ENCODE measurements at regions not wholly inside any gene's neighbourhood (a gene's known extent, or its start where the extent isn't known, plus 50 kb on each side); places are given as distances from the start of the nearest gene placed in this dataset.

DNA sequence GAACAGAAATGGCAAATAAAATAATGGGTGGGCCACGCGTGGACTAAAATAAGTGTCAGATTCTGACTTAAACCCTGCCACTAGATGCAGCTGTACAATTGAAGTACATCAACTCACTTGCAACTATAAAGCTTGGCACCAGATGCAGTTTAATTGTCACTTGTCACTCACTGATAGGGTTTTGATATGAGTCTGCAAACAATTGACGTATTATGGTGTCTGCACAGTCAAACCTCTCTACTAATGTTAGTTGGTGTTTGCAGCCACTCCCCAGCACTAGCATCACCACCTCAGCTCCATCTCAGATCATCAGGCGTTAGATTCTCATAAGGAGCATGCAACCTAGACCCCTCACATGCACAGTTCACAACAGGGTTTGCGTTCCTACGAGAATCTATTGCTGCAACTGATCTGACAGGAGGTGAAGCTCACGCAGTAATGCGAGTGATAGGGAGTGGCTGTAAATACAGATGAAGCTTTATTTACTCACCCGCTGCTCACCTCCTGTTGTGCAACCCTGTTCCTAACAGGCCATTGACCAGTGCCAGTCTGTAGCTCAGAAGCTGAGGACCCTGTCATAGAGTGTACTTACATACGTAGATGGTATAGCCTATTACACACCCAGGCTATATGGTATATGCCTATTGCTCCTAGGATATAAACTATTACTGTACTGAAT lies 72.1 kb upstream of the SEMA6A start:
- ChIA-PET POLR2A (no interaction called here), CTCF (no interaction called here)
- Mint-ChIP-seq H3K9me3 (no peaks in the 10 kb centered on the region), H3K4me1 (ENCODE audit: low read depth) (no peaks in the 10 kb centered on the region), H3K36me3 (ENCODE audit: low read depth) (no peaks in the 10 kb centered on the region), H3K4me3 (no peak overlapping the region), H3K27me3 (no peaks in the 10 kb centered on the region), H3K27ac (no peak overlapping the region)
- no peak for ATAC-seq
- DNase-seq = no peak
- TF ChIP-seq, protein P1, sequence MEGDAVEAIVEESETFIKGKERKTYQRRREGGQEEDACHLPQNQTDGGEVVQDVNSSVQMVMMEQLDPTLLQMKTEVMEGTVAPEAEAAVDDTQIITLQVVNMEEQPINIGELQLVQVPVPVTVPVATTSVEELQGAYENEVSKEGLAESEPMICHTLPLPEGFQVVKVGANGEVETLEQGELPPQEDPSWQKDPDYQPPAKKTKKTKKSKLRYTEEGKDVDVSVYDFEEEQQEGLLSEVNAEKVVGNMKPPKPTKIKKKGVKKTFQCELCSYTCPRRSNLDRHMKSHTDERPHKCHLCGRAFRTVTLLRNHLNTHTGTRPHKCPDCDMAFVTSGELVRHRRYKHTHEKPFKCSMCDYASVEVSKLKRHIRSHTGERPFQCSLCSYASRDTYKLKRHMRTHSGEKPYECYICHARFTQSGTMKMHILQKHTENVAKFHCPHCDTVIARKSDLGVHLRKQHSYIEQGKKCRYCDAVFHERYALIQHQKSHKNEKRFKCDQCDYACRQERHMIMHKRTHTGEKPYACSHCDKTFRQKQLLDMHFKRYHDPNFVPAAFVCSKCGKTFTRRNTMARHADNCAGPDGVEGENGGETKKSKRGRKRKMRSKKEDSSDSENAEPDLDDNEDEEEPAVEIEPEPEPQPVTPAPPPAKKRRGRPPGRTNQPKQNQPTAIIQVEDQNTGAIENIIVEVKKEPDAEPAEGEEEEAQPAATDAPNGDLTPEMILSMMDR (IDR thresholded peaks at IDR 0.05) = no peak
- intact Hi-C loops (cut with micrococcal nuclease) = no loop called here

DNA sequence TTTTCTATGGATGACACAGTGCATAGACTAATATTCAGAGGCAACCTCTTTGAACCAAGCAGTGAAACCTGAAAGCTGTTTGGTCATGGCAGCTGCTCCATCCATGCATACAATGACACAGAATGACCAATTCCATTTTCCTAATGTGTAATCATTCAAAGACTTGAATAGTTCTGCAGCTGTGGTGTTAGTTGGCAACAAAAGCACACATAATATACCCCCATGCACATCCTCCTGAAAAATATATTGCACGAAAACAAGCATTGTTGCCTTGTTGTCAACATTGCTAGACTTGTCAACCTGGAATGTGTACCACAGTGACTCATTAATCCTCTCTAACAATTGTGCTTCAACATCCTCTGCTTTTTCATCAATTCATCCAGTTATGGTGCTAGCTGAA lies 71.0 kb upstream of the SEMA6A start:
- Mint-ChIP-seq H3K4me1 (ENCODE audit: low read depth) (no peaks in the 10 kb centered on the region), H3K4me3 (no peak overlapping the region), H3K27ac (no peak overlapping the region), H3K9me3 (no peaks in the 10 kb centered on the region), H3K36me3 (ENCODE audit: low read depth) (no peaks in the 10 kb centered on the region), H3K27me3 (no peaks in the 10 kb centered on the region)
- no peak for DNase-seq
- ChIA-PET POLR2A (no interaction called here), CTCF (no interaction called here)
- intact Hi-C loops (cut with micrococcal nuclease) = no loop called here
- no peak for ATAC-seq
- TF ChIP-seq, protein P1 (IDR thresholded peaks at IDR 0.05) = no peak

GRCh38 chr5:116640236-116640635 lies 65.6 kb upstream of the SEMA6A start:
- no peak overlapping the region for H3K4me3 Mint-ChIP-seq
- DNase-seq (no peak), ATAC-seq (no peak)
- CTCF ChIA-PET = no interaction called here
- no peaks in the 10 kb centered on the region for H3K36me3 Mint-ChIP-seq (ENCODE audit: low read depth)
- TF ChIP-seq, protein P1 (IDR thresholded peaks at IDR 0.05) = no peak
- intact Hi-C loops (cut with micrococcal nuclease) = no loop called here
- H3K9me3 Mint-ChIP-seq = no peaks in the 10 kb centered on the region
- peaks cover 3% of the 10 kb centered on the region for H3K27me3 Mint-ChIP-seq
- POLR2A ChIA-PET = no interaction called here
- H3K27ac Mint-ChIP-seq = no peak overlapping the region
- H3K4me1 Mint-ChIP-seq (ENCODE audit: low read depth) = no peaks in the 10 kb centered on the region

DNA sequence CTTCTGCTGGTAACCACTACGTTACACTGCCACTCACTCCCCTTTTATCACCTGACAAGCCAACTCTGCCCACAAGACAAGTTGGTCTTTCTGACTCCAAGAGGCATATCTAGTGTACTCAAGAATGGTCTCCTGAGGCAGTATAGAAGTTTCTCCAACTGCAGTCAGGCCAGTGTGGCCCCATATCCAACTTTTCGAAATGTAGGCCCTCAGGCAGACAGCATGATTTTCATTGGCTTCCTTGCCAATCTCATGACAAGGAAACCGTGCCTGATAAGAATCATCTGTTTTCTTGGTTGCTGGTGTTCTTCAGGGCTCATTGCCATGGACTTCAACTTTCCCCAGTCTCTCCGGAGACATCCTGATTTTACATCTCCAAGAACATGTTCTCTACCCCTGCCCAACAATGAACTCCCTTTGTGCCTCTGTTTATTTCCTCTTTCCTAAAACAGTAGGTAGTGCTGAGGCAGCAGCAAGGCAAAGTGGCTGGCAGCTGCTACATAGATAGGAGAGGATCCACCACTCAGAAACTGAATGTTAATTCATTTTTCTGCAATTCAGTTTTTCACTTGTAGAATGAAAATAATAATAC lies 62.6 kb upstream of the SEMA6A start:
- Mint-ChIP-seq H3K9me3 (no peaks in the 10 kb centered on the region), H3K4me3 (no peak overlapping the region), H3K36me3 (ENCODE audit: low read depth) (no peaks in the 10 kb centered on the region), H3K4me1 (ENCODE audit: low read depth) (no peaks in the 10 kb centered on the region), H3K27ac (no peak overlapping the region), H3K27me3 (peaks cover 3% of the 10 kb centered on the region)
- TF ChIP-seq, protein P1 (IDR thresholded peaks at IDR 0.05) = no peak
- intact Hi-C loops (cut with micrococcal nuclease) = no loop called here
- no peak for DNase-seq
- POLR2A ChIA-PET = no interaction called here
- CTCF ChIA-PET = no interaction called here
- no peak for ATAC-seq

DNA sequence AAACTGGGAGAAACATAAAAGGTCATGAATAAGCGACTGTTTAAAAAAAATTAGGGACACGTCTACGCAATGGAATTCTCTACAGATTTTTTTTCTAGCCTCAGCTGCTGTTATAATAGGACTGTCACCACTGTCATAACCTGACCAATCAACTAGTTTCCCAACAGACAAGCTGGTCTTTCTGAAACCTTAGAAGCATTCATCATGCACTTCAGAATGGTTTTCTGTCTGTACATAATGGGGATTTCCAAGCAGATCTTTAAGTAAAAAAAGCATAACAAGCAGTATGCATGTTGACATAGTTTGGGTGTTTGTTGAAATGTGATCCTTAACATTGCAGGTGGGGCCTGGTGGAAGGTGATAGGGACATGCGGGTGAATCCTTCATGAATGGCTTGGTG lies 58.3 kb upstream of the SEMA6A start:
- Mint-ChIP-seq H3K9me3 (no peaks in the 10 kb centered on the region), H3K4me1 (ENCODE audit: low read depth) (no peaks in the 10 kb centered on the region), H3K4me3 (no peak overlapping the region), H3K27ac (no peak overlapping the region), H3K27me3 (peaks cover 3% of the 10 kb centered on the region), H3K36me3 (ENCODE audit: low read depth) (no peaks in the 10 kb centered on the region)
- ChIA-PET CTCF (no interaction called here), POLR2A (no interaction called here)
- ATAC-seq = no peak
- TF ChIP-seq, protein P1 (IDR thresholded peaks at IDR 0.05) = no peak
- no peak for DNase-seq
- intact Hi-C loops (cut with micrococcal nuclease) = no loop called here
